NCI-H526 treated with DMSO at 0.1 percent for 48 hours (cell line): ENCODE measurements at regions not wholly inside any gene's neighbourhood (a gene's known extent, or its start where the extent isn't known, plus 50 kb on each side); places are given as distances from the start of the nearest gene placed in this dataset.

Experiments
- DNase-seq: peaks from one replicate; lab custom pipeline; 2025; lab: John Stamatoyannopoulos, UW

- no peak for DNase-seq
Observed at GRCh38 chr6:95071464-95071863, 505.9 kb upstream of the MANEA start.

GRCh38 chr6:95078457-95078856 lies 498.9 kb upstream of the MANEA start:
- no peak for DNase-seq

- no peak for DNase-seq
Observed at GRCh38 chr6:95081231-95081630, 496.1 kb upstream of the MANEA start.

- no peak for DNase-seq
Observed at GRCh38 chr6:95081949-95082348, 495.4 kb upstream of the MANEA start.

DNA sequence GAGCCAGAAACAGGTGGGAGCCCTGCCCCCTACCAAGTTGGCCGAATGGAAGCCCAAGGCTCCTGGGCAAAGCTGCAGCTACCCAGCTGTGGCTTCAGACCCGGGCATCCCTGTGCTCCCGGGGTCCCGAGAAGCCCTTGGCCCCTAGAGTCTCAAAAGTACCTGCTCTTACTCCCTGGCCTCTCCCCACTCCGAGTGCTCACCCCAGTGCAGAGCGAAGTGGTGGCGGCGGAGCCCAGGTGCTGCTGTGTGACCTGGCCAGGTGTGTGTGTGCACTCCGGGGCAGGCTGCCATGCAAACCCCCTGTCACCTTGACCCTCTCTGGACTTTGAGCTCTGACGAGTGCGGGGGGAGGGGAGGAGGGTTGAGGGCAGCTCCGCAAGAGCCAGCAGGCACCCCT lies 493.8 kb upstream of the MANEA start:
- DNase-seq, result no peak

- DNase-seq, result no peak
Observed at GRCh38 chr6:95084867-95085266, 492.5 kb upstream of the MANEA start.

GRCh38 chr6:95087394-95088097 lies 489.8 kb upstream of the MANEA start:
- peak; percentile 30 for DNase-seq

DNA sequence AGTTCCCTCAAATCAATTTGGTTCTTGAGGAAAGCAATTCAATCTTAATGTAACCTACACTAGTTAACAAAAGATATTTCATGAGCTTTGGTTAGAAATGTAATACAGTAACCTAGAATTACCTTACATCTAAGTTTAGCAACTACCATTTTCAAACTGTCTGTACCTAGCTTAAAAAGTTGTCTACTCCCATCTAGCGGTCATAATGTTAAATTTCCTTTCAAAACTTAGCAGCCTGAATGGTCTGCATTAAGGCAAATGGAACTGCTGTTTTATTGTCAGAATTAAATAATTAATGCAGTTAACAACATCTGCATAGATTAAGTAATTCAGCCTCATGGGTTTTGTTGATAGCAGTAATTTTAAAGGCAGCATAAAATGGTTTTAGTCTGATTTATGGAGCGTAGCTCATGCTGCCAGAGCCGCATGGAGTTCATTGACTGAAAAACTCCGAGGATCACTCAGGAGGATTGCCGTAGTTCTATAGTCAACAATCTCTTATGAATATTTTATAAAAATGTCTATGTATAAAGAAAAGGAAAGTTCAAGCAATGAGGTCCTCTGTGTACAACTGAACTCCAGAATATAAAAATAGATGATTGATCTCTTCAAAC lies 485.4 kb upstream of the MANEA start:
- peak; percentile 27 for DNase-seq

DNA sequence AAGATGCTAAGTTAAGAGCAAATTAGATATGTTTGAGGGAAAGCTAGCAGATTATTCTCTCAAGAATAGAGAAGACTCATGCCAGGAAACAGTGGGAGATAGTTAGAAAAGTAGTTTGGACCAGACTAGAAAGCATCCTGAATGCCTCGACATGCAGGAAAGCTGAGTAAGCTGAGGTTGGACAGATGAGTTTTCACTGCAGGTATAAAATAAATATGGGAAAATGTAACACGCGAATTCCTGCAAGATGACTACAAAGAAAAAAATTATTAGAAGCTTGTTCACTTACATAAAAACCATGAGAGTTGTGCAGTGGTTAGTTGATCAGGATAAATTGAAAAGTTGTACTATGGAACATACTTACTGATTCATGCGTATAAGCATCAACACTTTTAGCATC lies 484.2 kb upstream of the MANEA start:
- DNase-seq, result no peak

DNA sequence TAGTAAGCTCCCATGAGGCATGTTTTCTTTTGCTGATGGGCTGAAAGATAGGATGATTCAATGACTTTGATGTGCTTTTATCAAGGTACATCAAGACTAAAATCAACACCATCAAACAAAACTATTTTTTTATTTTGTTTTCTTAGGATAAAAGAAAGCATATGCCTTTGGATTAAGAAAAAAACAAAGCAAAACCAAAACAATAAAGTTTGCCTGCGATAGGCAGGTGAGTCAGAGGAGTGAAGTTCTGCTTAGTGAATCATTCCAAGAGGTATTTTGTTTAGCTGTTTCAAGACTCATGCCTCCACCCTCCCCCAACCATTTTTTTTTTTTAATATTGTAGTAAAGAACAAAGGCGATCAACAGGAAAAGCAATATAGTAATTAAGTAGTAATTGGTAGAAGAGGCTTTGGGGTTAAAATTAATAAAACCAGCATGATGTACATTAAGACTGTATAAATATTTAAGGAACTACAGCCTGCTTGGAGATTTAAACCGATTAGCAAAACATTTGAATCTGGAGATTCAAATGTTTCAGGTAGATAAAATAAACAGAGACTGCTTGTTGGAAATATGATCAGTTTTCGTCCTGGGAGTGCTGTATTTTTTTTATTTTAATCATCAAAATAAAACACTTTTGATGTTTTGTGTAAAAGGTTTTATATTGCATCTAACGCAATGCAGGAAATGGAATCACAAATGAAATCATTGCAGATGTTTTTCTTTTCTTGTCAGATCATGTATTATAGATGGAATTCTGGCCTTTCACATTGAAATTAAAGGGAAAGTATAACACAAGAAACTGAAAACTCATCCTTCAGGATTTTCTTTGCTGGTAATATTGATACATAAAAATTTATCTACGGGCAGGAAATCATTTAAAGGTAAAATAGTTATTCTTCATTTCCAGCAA lies 482.3 kb upstream of the MANEA start:
- DNase-seq, result no peak

- DNase-seq, result no peak
Observed at GRCh38 chr6:95095855-95096254, 481.5 kb upstream of the MANEA start.

- no peak for DNase-seq
Observed at GRCh38 chr6:95099410-95099809, 477.9 kb upstream of the MANEA start.

DNA sequence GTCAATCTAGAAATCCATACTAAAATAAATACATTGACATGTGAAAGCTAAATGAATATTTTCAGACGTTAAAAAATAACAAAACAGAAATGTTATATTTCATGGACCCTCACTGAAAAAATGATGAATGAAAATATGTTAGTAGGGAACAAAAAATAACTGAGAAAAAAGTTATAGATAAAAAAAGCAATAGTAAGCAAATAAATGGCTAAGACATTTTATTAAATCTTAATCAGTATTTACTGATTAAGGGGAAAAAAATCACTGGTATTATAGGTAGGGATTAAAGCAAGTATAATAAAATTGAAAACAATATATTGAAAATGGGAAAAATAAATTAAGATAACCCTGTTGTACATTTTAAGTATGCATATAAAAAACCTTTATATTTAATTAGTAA lies 468.1 kb upstream of the MANEA start:
- DNase-seq, result no peak

GRCh38 chr6:95110767-95111166 lies 466.6 kb upstream of the MANEA start:
- DNase-seq, result no peak

GRCh38 chr6:95117236-95117635 lies 460.1 kb upstream of the MANEA start:
- no peak for DNase-seq

GRCh38 chr6:95119927-95120326 lies 457.4 kb upstream of the MANEA start:
- no peak for DNase-seq

- DNase-seq, result no peak
Observed at GRCh38 chr6:95120984-95121383, 456.4 kb upstream of the MANEA start.

DNA sequence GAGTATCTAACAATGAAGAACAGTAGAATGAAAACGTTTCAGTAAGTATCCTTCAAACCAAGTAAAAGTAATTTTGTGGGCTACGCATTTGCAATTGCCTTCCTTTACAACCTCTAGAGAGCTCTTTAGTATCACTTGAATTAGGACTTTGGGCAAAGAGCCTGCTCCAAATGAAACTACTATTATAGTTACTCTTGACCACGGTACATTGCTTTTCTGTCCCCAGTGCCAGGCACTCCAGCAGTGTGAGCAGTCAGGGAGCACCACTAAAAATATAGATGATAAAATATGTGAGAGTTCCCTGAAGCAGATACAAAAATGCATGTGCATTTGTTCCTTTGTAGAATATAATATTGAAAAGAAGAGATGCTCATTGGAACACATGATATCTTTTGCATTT lies 450.1 kb upstream of the MANEA start:
- no peak for DNase-seq

- DNase-seq, result no peak
Observed at GRCh38 chr6:95128439-95128838, 448.9 kb upstream of the MANEA start.

DNA sequence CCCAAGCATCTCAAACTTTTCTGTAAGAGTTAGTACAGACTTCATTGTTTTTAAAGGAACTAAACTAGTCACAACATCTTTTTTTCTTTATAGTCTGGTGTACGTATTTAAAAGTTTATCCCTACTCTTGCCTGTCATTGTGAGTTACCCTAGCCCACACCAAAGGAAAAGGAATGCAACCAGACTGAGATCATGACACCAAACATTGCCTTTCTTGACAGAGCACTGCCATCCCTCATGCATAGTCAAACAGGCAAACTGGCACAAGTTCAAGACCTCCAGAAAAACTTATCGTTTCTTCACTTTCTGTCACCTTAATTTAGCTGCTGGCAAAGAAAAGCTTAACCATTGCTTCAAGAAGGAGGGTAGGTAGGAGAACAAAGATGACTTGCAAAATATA lies 448.4 kb upstream of the MANEA start:
- no peak for DNase-seq

DNA sequence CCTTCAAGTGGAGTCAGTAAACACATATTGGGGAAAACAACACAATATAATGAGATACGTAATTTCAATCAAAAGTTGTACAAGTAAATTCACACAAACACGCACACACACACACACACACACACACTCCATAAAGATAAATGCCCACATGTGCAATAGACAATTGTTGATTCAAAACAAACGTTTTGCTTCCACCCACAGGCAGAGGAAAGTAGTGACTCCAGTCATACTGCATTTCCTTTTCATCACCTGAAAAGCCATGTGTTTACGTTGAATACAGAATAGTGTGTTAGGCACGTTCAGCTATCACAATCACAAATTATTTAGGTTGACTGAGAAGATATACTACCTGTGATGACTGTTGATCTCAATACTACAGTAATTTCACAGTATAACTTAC lies 443.8 kb upstream of the MANEA start:
- no peak for DNase-seq

DNA sequence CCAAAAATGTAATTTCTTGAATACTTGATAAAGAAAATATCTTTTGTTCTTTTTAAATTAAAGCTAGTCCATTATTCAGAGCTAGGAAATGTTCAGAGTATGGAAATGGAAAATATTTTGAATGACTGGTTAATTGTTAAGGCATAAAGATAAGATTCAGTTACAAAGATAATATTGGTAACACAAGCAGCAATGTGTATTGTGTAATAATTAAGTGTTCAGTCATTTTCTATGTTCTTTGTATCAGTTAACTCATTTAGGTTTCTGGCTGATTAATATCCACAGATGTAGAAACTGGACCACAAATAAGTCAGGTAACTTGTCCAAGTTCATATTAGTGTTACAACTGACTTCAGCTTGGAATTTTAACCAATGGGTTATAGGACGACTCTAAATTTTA lies 442.2 kb upstream of the MANEA start:
- no peak for DNase-seq

GRCh38 chr6:95142101-95142500 lies 435.2 kb upstream of the MANEA start:
- DNase-seq, result no peak
